ENCODE measurements at regions not wholly inside any gene's neighbourhood (a gene's known extent, or its start where the extent isn't known, plus 50 kb on each side); places are given as distances from the start of the nearest gene placed in this dataset.

DNA sequence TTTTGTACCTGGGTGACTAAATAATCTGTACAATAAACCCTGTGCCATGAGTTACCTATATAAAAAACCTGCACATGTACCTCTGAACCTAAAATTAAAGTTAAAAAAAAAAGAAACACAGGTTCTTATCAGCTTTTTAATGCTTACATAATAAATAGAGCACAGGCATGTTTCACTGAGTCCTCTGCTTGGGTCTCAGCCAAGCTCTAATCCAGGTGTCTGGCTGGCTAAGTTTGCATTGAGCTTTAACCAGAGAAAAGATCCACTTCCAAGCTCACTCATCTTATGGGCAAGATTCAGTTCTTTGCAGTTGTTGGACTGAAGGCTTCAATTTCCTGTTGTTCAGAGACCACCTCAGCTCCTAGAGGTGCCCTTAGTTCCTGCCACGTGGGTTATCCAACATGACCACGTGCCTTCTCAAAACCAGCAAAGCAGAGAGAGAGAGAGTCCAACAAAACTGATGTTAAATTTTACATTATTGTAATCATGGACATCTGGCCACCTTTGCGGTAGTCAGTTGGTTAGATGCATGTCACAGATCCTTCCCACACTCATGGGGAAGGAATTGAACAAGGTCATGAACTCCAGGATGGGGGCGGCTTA, 68.2 kb upstream of the TMPRSS2 start:
- no peak for ATAC-seq
- H3K9me3 Mint-ChIP-seq, result peaks cover 3 to 7% of the 10 kb centered on the region in 2 donors
- WGBS (ENCODE audit: insufficient coverage), result 71% methylated on average over 3 of the region's 4 CpGs

GRCh38 chr21:41573902-41574690, 66.1 kb upstream of the TMPRSS2 start:
- Mint-ChIP-seq H3K27me3 (ENCODE audit: low read depth in 2 of 2) (peaks cover 8 to 28% of the 10 kb centered on the region in 2 donors), H3K9me3 (peaks cover 3 to 7% of the 10 kb centered on the region in 2 donors), H3K4me1 (no peaks in the 10 kb centered on the region), H3K4me3 (no peak overlapping the region), H3K27ac (no peak overlapping the region), H3K36me3 (peaks cover 15% of the 10 kb centered on the region)
- Histone ChIP-seq H3K4me1 (ENCODE audit: control insufficient read depth, insufficient read depth, low read length) (no peaks in the 10 kb centered on the region), H3K4me3 (ENCODE audit: low read length) (no peak overlapping the region), H3K9me3 (ENCODE audit: control insufficient read depth, insufficient read depth, low read length) (peaks cover 8% of the 10 kb centered on the region), H3K27ac (ENCODE audit: low read length) (no peak overlapping the region), H3K27me3 (ENCODE audit: control insufficient read depth, insufficient read depth, low read length) (no peaks in the 10 kb centered on the region), H3K36me3 (ENCODE audit: control insufficient read depth, insufficient read depth, low read length) (no peaks in the 10 kb centered on the region)
- ATAC-seq (no peak), DNase-seq (no peak)
- intact Hi-C loops (cut with micrococcal nuclease), result no loop called here
- WGBS (ENCODE audit: insufficient coverage), result 84% methylated on average over 4 of the region's 5 CpGs
- no peak for TF ChIP-seq CTCF (IDR thresholded peaks at IDR 0.05)

More for the DNA sequence above, 68.2 kb upstream of the TMPRSS2 start:
- Histone ChIP-seq H3K9me3 (ENCODE audit: control insufficient read depth, insufficient read depth, low read length) (peaks cover 8% of the 10 kb centered on the region), H3K27me3 (ENCODE audit: control insufficient read depth, insufficient read depth, low read length) (no peaks in the 10 kb centered on the region), H3K4me3 (ENCODE audit: low read length) (no peak overlapping the region), H3K4me1 (ENCODE audit: control insufficient read depth, insufficient read depth, low read length) (no peaks in the 10 kb centered on the region), H3K27ac (ENCODE audit: low read length) (no peak overlapping the region), H3K36me3 (ENCODE audit: control insufficient read depth, insufficient read depth, low read length) (no peaks in the 10 kb centered on the region)
- Mint-ChIP-seq H3K27me3 (ENCODE audit: low read depth in 2 of 2) (peaks cover 5 to 20% of the 10 kb centered on the region in 2 donors), H3K4me1 (no peaks in the 10 kb centered on the region), H3K27ac (no peak overlapping the region), H3K4me3 (no peak overlapping the region), H3K36me3 (peaks cover 15% of the 10 kb centered on the region)
- TF ChIP-seq CTCF (IDR thresholded peaks at IDR 0.05), result no peak
- DNase-seq, result no peak
- intact Hi-C loops (cut with micrococcal nuclease), result no loop called here

DNA sequence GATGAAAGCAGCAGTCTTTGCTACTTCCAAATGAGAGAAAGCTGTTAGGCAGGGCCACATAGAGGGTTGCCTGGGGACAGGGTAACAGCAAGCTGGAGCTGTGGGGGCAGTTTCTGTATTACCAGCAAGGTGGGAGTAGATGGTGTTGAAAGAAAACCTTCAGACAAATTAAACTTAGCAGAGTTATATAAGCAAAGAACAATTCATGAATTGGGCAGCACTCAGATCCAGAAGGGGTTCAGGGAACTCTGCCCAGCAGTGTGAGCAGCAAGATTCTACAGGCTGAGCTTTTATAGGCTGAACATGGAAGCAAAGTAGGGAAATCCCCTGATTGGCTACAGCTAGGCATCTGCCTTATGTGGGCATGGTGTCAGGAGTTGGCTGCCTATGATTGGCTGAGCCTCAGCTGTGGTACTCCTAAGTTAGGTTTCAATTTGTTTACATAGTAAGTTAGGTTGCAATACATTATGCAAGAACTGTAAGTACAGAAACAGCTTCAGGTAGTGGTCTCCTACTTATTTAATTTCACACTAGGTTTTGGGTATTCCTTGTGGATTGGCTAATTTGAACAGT, 64.1 kb upstream of the TMPRSS2 start:
- peaks cover 0 to 4% of the 10 kb centered on the region in 2 donors for H3K9me3 Mint-ChIP-seq
- H3K27me3 Mint-ChIP-seq (ENCODE audit: low read depth in 2 of 2), result peaks cover 12 to 37% of the 10 kb centered on the region in 2 donors

More for the DNA sequence above, 64.1 kb upstream of the TMPRSS2 start:
- no peaks in the 10 kb centered on the region for H3K4me1 Mint-ChIP-seq
- no peak for DNase-seq
- Histone ChIP-seq H3K27me3 (ENCODE audit: control insufficient read depth, insufficient read depth, low read length) (no peaks in the 10 kb centered on the region), H3K36me3 (ENCODE audit: control insufficient read depth, insufficient read depth, low read length) (no peaks in the 10 kb centered on the region), H3K4me1 (ENCODE audit: control insufficient read depth, insufficient read depth, low read length) (no peaks in the 10 kb centered on the region), H3K4me3 (ENCODE audit: low read length) (no peak overlapping the region), H3K9me3 (ENCODE audit: control insufficient read depth, insufficient read depth, low read length) (peaks cover 5% of the 10 kb centered on the region), H3K27ac (ENCODE audit: low read length) (no peak overlapping the region)
- no peak for ATAC-seq
- no peaks in the 10 kb centered on the region for H3K36me3 Mint-ChIP-seq
- no peak overlapping the region for H3K4me3 Mint-ChIP-seq
- H3K27ac Mint-ChIP-seq, result no peak overlapping the region
- intact Hi-C loops (cut with micrococcal nuclease), result no loop called here
- TF ChIP-seq CTCF (IDR thresholded peaks at IDR 0.05), result no peak
